ENCODE measurements at regions not wholly inside any gene's neighbourhood (a gene's known extent, or its start where the extent isn't known, plus 50 kb on each side); places are given as distances from the start of the nearest gene placed in this dataset.

- Mint-ChIP-seq H3K4me1 (ENCODE audit: unreplicated experiment) (peaks cover 24% of the 10 kb centered on the region), H3K4me3 (ENCODE audit: unreplicated experiment) (no peak overlapping the region), H3K27ac (ENCODE audit: unreplicated experiment) (no peak overlapping the region), H3K9me3 (ENCODE audit: unreplicated experiment) (no peaks in the 10 kb centered on the region), H3K36me3 (ENCODE audit: low read depth, unreplicated experiment) (no peaks in the 10 kb centered on the region), H3K27me3 (ENCODE audit: unreplicated experiment) (no peaks in the 10 kb centered on the region)
- no peak for DNase-seq (ENCODE audit: low spot score)
- TF ChIP-seq, protein P1, sequence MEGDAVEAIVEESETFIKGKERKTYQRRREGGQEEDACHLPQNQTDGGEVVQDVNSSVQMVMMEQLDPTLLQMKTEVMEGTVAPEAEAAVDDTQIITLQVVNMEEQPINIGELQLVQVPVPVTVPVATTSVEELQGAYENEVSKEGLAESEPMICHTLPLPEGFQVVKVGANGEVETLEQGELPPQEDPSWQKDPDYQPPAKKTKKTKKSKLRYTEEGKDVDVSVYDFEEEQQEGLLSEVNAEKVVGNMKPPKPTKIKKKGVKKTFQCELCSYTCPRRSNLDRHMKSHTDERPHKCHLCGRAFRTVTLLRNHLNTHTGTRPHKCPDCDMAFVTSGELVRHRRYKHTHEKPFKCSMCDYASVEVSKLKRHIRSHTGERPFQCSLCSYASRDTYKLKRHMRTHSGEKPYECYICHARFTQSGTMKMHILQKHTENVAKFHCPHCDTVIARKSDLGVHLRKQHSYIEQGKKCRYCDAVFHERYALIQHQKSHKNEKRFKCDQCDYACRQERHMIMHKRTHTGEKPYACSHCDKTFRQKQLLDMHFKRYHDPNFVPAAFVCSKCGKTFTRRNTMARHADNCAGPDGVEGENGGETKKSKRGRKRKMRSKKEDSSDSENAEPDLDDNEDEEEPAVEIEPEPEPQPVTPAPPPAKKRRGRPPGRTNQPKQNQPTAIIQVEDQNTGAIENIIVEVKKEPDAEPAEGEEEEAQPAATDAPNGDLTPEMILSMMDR (IDR thresholded peaks at IDR 0.05; ENCODE audit: unreplicated experiment), result no peak
Observed at GRCh38 chr6:47114460-47114859, 72.3 kb upstream of the ADGRF1 start.

GRCh38 chr6:47112317-47112716 is 70.2 kb upstream of the ADGRF1 start:
- Mint-ChIP-seq H3K4me1 (ENCODE audit: unreplicated experiment) (peaks cover 14% of the 10 kb centered on the region), H3K36me3 (ENCODE audit: low read depth, unreplicated experiment) (no peaks in the 10 kb centered on the region), H3K9me3 (ENCODE audit: unreplicated experiment) (no peaks in the 10 kb centered on the region), H3K27me3 (ENCODE audit: unreplicated experiment) (no peaks in the 10 kb centered on the region), H3K4me3 (ENCODE audit: unreplicated experiment) (no peak overlapping the region), H3K27ac (ENCODE audit: unreplicated experiment) (no peak overlapping the region)
- TF ChIP-seq, protein P1 (IDR thresholded peaks at IDR 0.05; ENCODE audit: unreplicated experiment), result no peak
- DNase-seq (ENCODE audit: low spot score), result no peak

GRCh38 chr6:47111685-47112084 is 69.6 kb upstream of the ADGRF1 start:
- peaks cover 14% of the 10 kb centered on the region for H3K4me1 Mint-ChIP-seq (ENCODE audit: unreplicated experiment)
- H3K27me3 Mint-ChIP-seq (ENCODE audit: unreplicated experiment), result no peaks in the 10 kb centered on the region
- H3K36me3 Mint-ChIP-seq (ENCODE audit: low read depth, unreplicated experiment), result no peaks in the 10 kb centered on the region
- H3K4me3 Mint-ChIP-seq (ENCODE audit: unreplicated experiment), result no peak overlapping the region
- peak overlapping the region; percentile 46 for H3K27ac Mint-ChIP-seq (ENCODE audit: unreplicated experiment)
- no peak for DNase-seq (ENCODE audit: low spot score)
- TF ChIP-seq, protein P1 (IDR thresholded peaks at IDR 0.05; ENCODE audit: unreplicated experiment), result no peak
- H3K9me3 Mint-ChIP-seq (ENCODE audit: unreplicated experiment), result no peaks in the 10 kb centered on the region

DNA sequence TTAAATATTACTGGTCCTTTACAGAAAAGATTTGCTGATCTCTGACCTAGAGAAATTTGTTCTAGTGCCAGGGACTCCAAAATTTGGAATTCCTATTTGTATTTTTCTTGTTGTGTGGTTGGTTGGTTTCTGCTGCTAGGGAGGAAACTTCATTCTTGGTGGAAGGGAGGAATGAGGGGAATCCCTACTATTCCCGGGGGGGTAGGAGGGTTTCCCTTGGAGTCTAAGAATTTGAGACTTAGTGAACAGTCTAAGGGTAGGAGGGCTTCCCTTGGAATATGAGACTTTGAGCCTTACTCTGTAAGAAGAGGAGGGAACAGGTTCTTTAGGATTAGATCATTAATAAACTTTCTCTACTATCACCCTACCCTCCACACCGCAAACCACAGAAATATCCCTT is 67.1 kb upstream of the ADGRF1 start:
- no peak overlapping the region for H3K27ac Mint-ChIP-seq (ENCODE audit: unreplicated experiment)
- peaks cover 2% of the 10 kb centered on the region for H3K27me3 Mint-ChIP-seq (ENCODE audit: unreplicated experiment)
- no peak overlapping the region for H3K4me3 Mint-ChIP-seq (ENCODE audit: unreplicated experiment)
- DNase-seq (ENCODE audit: low spot score), result no peak
- no peaks in the 10 kb centered on the region for H3K36me3 Mint-ChIP-seq (ENCODE audit: low read depth, unreplicated experiment)
- TF ChIP-seq, protein P1 (IDR thresholded peaks at IDR 0.05; ENCODE audit: unreplicated experiment), result no peak
- H3K9me3 Mint-ChIP-seq (ENCODE audit: unreplicated experiment), result no peaks in the 10 kb centered on the region
- peaks cover 14% of the 10 kb centered on the region for H3K4me1 Mint-ChIP-seq (ENCODE audit: unreplicated experiment)

DNA sequence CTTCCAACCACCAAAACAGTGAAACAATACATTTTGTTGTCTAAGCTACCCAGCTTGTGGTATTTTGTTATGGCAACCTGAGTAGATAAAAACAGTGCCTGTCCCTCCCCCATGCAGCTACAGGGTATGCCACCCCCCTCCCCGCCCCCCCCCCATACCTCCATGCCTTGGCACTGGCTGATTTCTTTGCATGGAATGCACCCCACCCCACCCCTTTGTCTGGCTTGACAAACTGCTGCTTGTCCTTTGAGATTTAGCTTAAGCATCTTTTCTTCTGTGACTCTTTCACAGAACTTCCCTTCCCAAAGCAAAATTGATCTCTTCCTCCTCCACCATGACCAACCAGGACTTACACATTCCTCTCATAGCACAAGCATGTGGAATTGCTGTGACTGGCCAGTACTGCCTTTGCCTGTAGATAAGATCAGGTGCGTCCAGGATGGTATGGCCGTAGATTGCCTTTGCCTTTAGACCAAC is 64.6 kb upstream of the ADGRF1 start:
- no peak overlapping the region for H3K27ac Mint-ChIP-seq (ENCODE audit: unreplicated experiment)
- no peaks in the 10 kb centered on the region for H3K9me3 Mint-ChIP-seq (ENCODE audit: unreplicated experiment)
- no peak overlapping the region for H3K4me3 Mint-ChIP-seq (ENCODE audit: unreplicated experiment)
- DNase-seq (ENCODE audit: low spot score), result no peak
- TF ChIP-seq, protein P1 (IDR thresholded peaks at IDR 0.05; ENCODE audit: unreplicated experiment), result no peak
- no peaks in the 10 kb centered on the region for H3K36me3 Mint-ChIP-seq (ENCODE audit: low read depth, unreplicated experiment)
- peaks cover 2% of the 10 kb centered on the region for H3K27me3 Mint-ChIP-seq (ENCODE audit: unreplicated experiment)
- peaks cover 10% of the 10 kb centered on the region for H3K4me1 Mint-ChIP-seq (ENCODE audit: unreplicated experiment)

Data from endothelial cell (in vitro differentiated cells).